GM20000 (cell line): ENCODE measurements at regions not wholly inside any gene's neighbourhood (a gene's known extent, or its start where the extent isn't known, plus 50 kb on each side); places are given as distances from the start of the nearest gene placed in this dataset.

Source experiments
- DNase-seq: peaks from one replicate; pipeline ENCODE4 v3.0.0; 2012; ENCODE audit warnings: low spot score
- TF ChIP-seq, protein P1 (sequence below): IDR thresholded peaks from 2 replicates; pipeline ENCODE4 v1.5.1; 2012; ENCODE audit warnings: mild to moderate bottlenecking, control low read depth; ENCODE audit errors: extremely low read depth, missing control alignments

DNA sequence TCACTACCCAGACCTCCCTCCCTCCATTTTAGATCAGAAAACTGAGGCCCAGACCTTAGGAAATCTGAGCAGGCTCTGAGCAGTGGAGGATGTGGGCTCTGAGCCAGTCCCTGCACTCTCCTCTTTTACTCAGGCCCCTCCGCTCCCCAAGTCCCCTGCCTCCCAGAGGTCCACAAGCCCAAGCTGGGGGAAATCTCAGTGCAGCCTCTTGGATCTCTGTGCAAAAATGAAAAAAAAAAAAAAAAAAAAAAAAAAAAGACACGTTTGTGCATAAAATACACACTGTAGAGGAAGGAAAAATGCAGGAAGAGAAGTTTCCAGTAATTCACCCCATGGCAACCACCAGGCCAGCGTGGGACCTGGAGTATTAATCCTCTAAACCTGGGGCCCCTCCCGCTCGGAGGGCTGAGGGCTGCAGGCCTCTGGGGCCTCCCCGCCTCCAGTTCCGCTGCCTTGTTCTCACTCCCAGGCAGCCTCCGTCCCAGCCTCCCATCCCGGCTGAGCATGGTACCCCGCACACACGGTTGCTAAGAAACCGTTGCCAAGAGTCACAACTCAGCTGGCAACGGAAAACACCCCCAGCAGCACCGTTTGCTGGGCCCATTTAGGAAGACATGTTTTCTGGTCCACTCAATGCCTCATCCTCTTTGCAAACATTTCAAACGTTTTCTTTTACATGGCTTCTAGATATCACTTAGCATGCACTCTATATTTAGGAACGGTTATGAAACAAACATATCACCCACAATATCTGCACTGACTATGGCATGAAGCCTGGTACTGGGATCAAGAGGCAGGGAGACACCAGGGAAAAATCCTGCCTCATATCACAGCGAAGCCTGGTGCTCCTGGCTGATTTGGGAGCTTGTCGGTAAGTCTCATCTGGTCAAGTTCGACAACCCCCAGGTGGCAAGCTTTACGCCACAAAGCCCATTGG, 227.5 kb downstream of the CTTN start:
- TF ChIP-seq, protein P1, sequence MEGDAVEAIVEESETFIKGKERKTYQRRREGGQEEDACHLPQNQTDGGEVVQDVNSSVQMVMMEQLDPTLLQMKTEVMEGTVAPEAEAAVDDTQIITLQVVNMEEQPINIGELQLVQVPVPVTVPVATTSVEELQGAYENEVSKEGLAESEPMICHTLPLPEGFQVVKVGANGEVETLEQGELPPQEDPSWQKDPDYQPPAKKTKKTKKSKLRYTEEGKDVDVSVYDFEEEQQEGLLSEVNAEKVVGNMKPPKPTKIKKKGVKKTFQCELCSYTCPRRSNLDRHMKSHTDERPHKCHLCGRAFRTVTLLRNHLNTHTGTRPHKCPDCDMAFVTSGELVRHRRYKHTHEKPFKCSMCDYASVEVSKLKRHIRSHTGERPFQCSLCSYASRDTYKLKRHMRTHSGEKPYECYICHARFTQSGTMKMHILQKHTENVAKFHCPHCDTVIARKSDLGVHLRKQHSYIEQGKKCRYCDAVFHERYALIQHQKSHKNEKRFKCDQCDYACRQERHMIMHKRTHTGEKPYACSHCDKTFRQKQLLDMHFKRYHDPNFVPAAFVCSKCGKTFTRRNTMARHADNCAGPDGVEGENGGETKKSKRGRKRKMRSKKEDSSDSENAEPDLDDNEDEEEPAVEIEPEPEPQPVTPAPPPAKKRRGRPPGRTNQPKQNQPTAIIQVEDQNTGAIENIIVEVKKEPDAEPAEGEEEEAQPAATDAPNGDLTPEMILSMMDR = no peak
- DNase-seq = no peak

DNA sequence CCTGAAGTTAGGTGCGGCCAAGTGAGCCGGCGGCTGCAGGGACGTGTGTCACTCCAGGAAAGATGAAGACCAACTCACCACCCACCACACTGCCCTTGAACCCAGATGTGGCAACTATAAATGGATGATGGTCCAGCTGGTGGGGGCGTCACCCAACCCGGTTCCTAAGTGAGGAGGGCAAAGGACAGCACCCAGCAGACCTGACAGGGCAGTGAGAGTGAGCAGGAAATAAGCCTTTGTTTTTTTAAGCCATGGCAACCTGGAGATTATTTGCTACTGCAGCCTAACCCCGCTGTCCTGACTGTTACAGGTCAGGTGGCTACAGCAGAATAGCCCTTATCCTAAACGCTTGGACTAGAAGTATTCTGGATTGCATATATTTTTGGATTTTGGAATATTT, 228.9 kb downstream of the CTTN start:
- DNase-seq = no peak
- TF ChIP-seq, protein P1 = no peak

DNA sequence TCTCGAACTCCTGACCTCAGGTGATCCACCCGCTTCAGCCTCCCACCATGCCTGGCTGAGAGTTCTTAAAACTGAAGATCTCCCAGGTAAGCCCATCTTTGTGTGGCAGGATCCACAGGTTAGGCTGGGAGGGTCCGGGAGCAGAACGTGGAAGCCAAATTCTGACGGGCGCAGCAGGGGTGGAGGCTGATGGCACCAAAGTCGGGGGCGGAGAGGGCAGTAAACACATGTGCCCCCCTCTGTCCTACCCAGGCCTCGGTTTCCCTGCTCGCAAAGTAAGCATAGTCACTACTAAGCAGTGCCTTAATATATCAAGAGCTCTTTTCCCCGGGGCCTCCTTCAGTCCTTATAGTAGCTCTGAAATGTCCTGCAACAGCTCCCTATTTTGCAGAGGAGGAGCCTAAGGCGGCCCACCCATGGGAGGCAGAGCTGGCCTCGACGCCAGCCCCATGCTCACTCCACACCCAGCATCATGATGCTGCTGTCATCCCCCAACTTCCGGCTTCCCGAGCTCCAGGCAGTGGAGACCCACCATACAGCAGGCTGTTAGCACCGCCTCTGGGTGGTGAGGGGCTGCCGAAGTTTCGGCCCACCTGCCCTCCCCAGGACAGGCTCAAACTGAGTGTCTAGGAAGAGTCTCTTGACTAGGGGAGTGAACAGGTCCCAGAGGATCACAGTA, 230.0 kb downstream of the CTTN start:
- TF ChIP-seq, protein P1 = no peak
- DNase-seq = no peak

DNA sequence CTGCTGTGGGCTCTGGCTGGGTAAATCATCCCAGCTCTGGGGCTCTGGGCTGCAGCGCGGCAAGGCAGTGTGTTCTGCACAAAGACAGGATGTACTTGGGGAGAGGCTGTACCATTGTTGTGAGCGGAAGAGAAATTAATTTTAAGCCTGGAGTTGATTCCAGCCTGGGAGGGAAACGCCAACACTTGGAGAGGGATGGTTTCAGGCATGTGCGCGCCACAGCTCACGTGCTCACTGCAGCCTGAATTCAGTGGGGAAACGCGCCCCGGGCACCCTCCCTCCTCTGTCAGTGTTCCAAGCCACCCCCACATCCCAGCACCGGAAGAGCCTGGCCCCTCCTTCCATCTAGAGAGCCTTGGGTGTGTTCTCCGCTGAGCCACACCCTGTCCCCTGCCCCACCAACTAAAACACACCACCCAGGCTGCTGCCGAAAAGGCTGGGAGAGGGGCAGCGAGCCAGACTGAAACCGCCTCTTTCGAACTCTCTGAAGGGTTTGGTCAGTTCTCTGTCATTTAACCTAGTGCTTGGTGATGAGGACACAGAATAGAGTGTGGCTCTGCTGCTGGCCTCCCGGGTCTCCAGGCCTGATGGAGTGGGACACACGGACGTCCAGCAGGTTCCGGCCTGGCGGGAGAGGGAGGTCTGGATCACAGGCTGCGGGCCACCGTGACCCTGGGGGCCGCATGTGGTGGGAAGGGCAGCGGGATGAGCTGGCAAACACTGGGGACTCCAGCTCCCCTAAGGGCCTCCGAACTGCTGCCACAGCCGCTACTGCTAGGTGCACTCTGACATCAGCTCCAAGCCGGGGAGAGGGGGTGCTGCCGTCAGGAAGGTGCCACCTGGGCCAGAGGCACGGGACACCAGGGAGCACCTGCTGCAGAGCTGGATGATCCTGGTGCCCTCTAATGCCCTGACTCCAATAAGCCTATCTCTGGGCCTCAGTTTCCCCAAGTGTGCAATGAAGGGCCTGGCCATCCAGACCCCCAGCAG, 230.8 kb downstream of the CTTN start:
- DNase-seq = no peak

DNA sequence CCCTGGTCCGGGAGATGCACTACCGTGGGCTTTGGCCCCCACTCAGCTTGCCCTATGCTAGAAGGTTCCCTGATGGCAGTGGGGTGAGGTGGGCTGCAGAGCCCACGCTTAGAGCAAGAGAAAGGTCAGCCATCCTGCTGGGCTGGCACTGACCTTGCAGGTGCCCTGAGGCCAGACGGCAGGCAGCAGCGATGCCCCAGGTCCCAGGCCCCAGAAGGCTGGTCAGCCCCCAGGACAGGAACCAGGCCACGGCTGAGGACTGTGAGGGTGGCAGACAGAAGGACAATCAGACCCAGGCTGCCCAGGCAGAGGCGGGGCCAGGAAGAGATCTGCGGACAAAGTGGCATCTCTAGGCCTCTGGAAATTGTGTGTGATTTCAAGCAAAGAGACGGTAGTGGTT, 231.7 kb downstream of the CTTN start:
- no peak for DNase-seq
- TF ChIP-seq, protein P1 = no peak

More for the DNA sequence above, 230.8 kb downstream of the CTTN start:
- TF ChIP-seq, protein P1 = no peak

DNA sequence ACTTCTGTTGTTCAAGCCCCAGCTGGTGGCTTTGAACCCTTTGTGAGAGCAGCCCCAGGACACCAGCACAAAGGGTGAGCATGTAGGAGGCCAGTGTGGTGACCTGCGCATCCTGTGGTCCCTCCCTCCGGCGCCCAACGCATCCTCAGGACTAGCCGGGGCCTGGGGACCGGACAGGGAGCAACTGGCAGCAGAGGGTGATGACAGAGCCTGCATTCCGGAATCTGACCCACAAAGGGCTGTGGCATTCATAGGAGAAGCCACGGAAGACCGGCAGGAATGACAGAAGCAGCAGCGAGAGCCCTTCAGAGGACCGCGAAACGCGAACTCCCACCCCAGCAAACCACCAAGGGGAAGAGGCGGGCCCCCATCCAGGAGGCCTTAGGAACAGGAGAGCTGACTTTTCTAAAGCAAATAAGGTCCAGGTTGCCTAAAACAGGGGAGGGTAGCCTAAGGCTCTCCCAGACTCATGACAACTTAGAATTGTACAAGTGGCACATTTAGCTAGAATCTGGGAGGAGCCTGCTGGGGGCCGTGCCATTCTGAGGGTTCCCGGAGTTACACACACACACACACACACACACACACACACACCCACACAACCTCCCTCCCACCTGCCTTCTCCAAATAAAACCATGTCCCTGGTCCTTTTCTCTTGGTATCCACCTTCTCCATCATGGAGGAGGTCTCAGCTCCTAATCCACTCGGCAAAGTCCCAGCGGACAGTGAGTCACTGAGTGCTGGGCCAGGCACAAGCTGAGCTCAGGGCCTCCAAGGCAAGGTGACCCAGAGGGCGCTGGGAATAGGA, 232.7 kb downstream of the CTTN start:
- no peak for DNase-seq
- TF ChIP-seq, protein P1 = no peak
